Right cardiac atrium (tissue), 5 donors: ENCODE measurements at regions not wholly inside any gene's neighbourhood (a gene's known extent, or its start where the extent isn't known, plus 50 kb on each side); places are given as distances from the start of the nearest gene placed in this dataset.

Source experiments
- ATAC-seq, 2 donors: fragments of 200-7000 bp; cut with Tn5 transposase; one replicate each; pipeline versions ENCODE4 v1.8.0 to v1.9.1; 2020; ENCODE audit warnings: moderate library complexity in 2 of 2, mild to moderate bottlenecking in 1 of 2
- DNase-seq, 3 donors: peaks; one replicate each; pipeline ENCODE4 v3.0.0-alpha.2; 2020
- H3K27ac ChIP-seq: one replicate; pipeline ENCODE4 v1.5.1; 2013; ENCODE audit warnings: mild to moderate bottlenecking, low read length, control low read depth, moderate library complexity
- H3K27me3 ChIP-seq: one replicate; pipeline ENCODE4 v1.6.1; 2013; ENCODE audit not compliant: control insufficient read depth, insufficient read depth
- H3K4me1 ChIP-seq: one replicate; pipeline ENCODE4 v1.6.1; 2013; ENCODE audit warnings: low read length; ENCODE audit not compliant: control insufficient read depth, insufficient read depth
- H3K4me3 ChIP-seq: one replicate; pipeline ENCODE4 v1.5.1; 2013; ENCODE audit warnings: low read length, control low read depth
- H3K9me3 ChIP-seq: one replicate; pipeline ENCODE4 v1.6.1; 2013; ENCODE audit warnings: low read length; ENCODE audit not compliant: control insufficient read depth
- WGBS: extraction: QIAGEN DNeasy Blood & Tissue Kit; methylation state at CpG from one replicate; pipeline ENCODE4 v1.1.7; 2013; 5-methylcytosine and 5-hydroxymethylcytosine counted together
- intact Hi-C, 4 donors: fragments of 100-400 bp; cut with DNase I; formaldehyde crosslinking; loops; one replicate each; pipeline versions ENCODE4 v1.11.0 to v1.14.0; 2022 to 2023
- donor health status: healthy with polysubstance abuse.
- donor health status: DM: no; HTN: yes; CAD: no.
- donor health status: DM: no; HTN: no; CAD: no.
- donor health status: DM: no; HTN: yes; CAD: no; lungs with severe emphysema.
- donor health status: DM: yes; HTN: yes; CAD: no.

DNA sequence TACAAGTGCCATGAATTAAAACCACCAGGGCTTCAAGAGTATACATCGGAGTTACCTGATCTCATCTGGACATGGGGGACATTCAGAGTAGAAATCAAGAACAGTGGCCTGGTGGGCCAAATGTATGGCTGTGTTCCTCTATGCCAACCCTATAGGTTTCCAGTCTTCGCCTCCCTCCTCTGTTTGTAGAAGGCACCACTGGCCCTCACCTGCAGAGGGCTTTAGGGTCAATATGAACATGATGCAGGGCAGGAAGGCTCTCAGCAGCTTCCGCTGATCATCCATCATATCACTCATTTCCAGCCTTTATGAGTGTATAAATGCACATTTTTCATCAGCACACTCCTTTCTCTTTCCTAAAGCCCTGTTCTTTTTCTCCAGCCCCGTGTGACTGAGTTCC lies 555.5 kb upstream of the BRINP1 start:
- no peak for ATAC-seq
- H3K9me3 ChIP-seq, result no peaks in the 10 kb centered on the region
- no peak overlapping the region for H3K27ac ChIP-seq
- no peak for DNase-seq
- intact Hi-C loops, result no loop called here
- WGBS, result 89% methylated on average over 4 of the region's 4 CpGs
- H3K4me1 ChIP-seq, result no peaks in the 10 kb centered on the region
- H3K4me3 ChIP-seq, result no peak overlapping the region
- H3K27me3 ChIP-seq, result no peaks in the 10 kb centered on the region

DNA sequence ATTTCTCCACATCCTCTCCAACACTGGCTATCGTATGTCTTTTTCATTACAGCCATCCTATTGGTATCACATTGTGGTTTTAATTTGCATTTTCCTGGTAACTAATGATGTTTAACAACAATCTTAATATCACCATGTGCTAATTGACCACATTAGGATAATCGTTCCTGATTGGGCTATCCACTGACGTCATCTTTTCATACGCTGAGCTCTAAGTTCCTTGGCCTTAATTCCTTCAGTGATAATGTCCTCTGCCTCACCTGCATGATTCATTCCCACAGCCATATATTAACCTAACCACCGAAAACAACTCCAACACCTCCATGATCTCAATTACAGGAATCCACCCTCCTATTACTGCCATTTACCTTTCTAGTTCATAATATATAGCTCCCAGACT lies 547.9 kb upstream of the BRINP1 start:
- Histone ChIP-seq H3K27ac (no peak overlapping the region), H3K9me3 (no peaks in the 10 kb centered on the region), H3K27me3 (no peaks in the 10 kb centered on the region), H3K4me1 (no peaks in the 10 kb centered on the region), H3K4me3 (no peak overlapping the region)
- DNase-seq, result no peak
- ATAC-seq, result no peak
- intact Hi-C loops, result no loop called here
- WGBS, result 88% methylated on average over 5 of the region's 5 CpGs

DNA sequence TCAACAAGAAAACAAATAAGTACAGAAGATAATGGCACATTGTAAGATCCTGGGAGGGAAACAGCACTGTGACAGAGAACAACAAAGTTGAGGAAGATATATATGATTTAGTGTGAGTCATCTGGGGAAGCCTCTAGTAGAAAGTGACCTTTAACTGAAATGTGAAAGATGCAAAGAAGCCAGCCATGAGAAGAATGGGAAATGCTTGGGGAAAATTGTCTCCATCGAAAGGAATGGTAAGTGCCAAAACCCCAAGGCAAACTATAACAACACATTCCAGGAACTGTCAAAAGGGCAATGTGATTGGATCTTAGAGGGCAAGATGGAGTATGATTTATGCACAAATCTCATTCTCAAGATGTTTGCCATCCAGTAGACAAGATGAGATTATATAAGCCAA lies 537.8 kb upstream of the BRINP1 start:
- DNase-seq (no peak), ATAC-seq (no peak)
- H3K4me1 ChIP-seq, result no peaks in the 10 kb centered on the region
- H3K9me3 ChIP-seq, result no peaks in the 10 kb centered on the region
- no peak overlapping the region for H3K27ac ChIP-seq
- no peaks in the 10 kb centered on the region for H3K27me3 ChIP-seq
- H3K4me3 ChIP-seq, result no peak overlapping the region
- WGBS, result 87% methylated on average over 1 of the region's 1 CpG
- intact Hi-C loops, result no loop called here

DNA sequence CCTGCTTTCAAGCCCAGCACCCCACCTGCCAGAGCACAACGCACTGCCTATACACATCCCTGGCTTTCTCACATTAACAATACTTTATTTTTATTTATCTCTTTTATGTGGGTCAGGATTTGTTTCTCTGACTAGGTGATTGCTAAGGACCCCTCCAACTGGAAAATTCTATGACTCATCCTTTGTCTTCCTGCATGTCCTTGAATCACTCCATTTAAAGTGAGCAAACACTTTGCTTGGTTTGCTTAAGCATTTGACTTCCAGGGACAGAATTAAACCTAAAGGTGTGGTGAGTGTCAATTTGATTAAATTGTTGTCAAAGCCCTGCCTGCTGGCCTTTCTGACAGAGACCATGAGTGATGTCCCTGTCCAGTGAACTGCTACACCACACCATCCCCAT lies 536.5 kb upstream of the BRINP1 start:
- WGBS, result 81% methylated on average over 1 of the region's 1 CpG
- intact Hi-C loops, result no loop called here
- ATAC-seq (no peak), DNase-seq (no peak)
- no peaks in the 10 kb centered on the region for H3K27me3 ChIP-seq
- no peak overlapping the region for H3K4me3 ChIP-seq
- H3K27ac ChIP-seq, result no peak overlapping the region
- no peaks in the 10 kb centered on the region for H3K9me3 ChIP-seq
- H3K4me1 ChIP-seq, result no peaks in the 10 kb centered on the region

DNA sequence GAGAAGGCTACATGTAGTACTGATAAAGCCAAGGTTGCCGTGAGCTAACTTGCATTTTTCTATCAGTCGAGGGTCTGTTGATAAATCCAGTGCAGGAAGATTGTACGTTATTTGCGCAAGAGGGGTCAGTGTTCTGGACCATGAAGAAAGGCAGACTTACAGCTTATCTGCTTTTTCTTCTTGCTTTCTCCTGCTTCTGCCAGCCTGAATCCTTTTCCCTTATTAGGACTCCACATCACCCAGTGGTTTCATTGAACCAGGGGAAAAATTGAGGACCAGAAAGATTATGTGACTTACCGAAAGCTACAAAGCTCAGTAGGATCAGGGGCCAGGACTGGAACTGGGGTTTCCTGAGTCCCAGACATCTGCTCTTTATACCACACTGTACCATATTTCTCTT lies 534.6 kb upstream of the BRINP1 start:
- peaks cover 2% of the 10 kb centered on the region for H3K27me3 ChIP-seq
- no peaks in the 10 kb centered on the region for H3K4me1 ChIP-seq
- WGBS, result 57% methylated on average over 5 of the region's 5 CpGs
- intact Hi-C loops, result no loop called here
- DNase-seq (no peak), ATAC-seq (no peak)
- no peak overlapping the region for H3K27ac ChIP-seq
- H3K4me3 ChIP-seq, result no peak overlapping the region
- H3K9me3 ChIP-seq, result no peaks in the 10 kb centered on the region

DNA sequence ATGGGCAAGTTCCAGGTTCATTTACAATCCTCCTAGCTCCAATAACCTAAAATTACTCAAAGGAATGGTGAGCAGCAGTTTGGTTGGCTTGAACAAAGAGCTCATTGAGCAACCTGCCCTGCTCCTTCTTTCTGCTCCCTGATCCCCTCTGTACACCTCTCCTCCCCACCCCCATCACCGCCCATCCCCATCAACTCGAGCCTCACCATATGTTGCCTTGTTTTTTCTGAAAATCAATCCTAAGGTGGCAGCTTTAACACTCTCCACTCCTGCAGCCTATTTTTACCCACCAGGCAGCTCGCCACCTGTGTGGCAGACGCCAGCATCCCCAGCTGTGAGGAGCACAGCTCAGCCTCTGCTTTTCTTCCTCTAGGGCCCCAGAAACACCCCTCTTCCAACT lies 533.4 kb upstream of the BRINP1 start:
- no peaks in the 10 kb centered on the region for H3K4me1 ChIP-seq
- WGBS, result 46% methylated on average over 4 of the region's 4 CpGs
- no peaks in the 10 kb centered on the region for H3K9me3 ChIP-seq
- ATAC-seq (no peak), DNase-seq (no peak)
- no peak overlapping the region for H3K27ac ChIP-seq
- H3K27me3 ChIP-seq, result peaks cover 2% of the 10 kb centered on the region
- no peak overlapping the region for H3K4me3 ChIP-seq
- intact Hi-C loops, result no loop called here

DNA sequence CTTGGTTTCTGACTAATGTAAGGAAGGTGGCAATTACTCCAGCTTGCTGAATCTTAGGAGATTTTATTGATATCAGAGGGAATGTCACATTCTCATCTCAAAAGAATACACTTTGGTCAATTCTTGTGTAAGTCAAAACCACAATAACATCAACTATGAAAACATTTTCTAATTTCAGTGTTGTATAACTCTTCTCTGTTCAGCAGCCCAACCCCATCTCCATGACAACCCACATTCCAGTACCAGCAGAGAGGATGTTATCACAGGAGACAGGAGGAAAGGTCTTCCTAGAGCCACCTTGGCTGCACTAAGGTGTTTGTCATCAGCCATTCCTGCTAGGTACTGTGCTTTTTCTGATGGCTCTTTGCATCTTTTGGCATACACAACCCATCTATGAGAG lies 529.1 kb upstream of the BRINP1 start:
- Histone ChIP-seq H3K27ac (no peak overlapping the region), H3K4me3 (no peak overlapping the region), H3K9me3 (no peaks in the 10 kb centered on the region), H3K4me1 (no peaks in the 10 kb centered on the region), H3K27me3 (peaks cover 2% of the 10 kb centered on the region)
- ATAC-seq (no peak), DNase-seq (no peak)
- intact Hi-C loops, result no loop called here

DNA sequence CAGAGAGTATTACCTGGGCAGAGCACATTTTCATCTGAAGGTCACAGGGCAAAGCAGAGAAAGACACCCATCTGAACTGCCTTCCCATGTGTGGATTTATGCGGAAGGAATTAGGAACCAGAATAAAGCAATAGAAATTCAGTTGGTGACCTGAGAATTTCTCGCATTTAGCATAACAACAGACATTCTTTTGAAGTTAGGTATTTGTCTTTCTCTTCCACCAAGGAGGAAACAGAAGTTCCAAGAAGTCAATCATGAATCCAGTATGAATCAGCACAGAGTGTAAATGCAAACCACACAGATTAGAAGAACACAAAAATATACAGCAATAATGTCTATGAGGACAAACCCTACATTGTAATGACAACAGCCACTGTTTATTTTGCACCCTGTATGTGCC lies 515.2 kb upstream of the BRINP1 start:
- H3K27ac ChIP-seq, result no peak overlapping the region
- no peaks in the 10 kb centered on the region for H3K27me3 ChIP-seq
- no peaks in the 10 kb centered on the region for H3K4me1 ChIP-seq
- 69% methylated on average over 2 of the region's 2 CpGs for WGBS
- intact Hi-C loops, result no loop called here
- DNase-seq, result no peak
- H3K4me3 ChIP-seq, result no peak overlapping the region
- ATAC-seq, result no peak
- H3K9me3 ChIP-seq, result no peaks in the 10 kb centered on the region

DNA sequence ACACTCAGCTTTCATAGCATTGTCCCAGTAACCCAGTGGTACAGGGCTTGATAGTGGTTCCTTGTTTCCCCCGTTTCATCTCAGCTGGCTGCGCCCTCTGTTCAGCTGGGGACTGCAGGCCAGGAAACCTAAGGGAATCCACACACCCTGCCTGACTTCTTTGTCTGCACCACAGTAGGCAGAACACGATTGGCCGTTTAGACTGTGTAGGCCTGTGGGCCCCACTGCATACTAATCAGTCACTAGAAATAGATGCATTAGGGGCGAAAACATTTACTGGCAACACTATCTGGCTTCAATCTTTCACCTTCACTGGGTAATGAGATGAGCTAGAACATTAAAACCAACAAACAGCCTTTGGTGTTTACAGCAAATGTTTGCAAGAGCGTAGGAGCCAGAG lies 512.7 kb upstream of the BRINP1 start:
- WGBS, result 78% methylated on average over 6 of the region's 6 CpGs

DNA sequence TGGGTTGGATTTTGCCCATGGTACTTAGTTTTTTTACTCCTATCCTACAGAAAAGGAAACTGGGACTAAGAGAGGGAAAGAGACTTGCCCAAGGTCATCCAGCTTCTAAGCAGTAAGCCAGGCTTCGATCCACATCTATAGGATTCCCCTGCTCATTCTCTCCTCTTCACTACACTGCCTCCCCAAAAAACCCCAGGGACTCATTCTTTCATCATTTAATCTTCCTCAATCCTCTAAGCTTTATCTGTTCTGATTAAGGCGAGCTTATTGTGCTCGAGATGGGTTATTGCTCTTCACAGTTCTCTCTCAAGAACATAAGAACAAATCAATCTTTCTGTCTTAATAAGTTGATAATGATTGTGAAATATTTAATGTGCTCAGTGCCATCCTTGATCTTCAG lies 511.1 kb upstream of the BRINP1 start:
- DNase-seq (no peak), ATAC-seq (no peak)
- H3K4me1 ChIP-seq, result no peaks in the 10 kb centered on the region
- no peak overlapping the region for H3K4me3 ChIP-seq
- intact Hi-C loops, result no loop called here
- H3K9me3 ChIP-seq, result no peaks in the 10 kb centered on the region
- 71% methylated on average over 3 of the region's 3 CpGs for WGBS
- H3K27ac ChIP-seq, result no peak overlapping the region
- no peaks in the 10 kb centered on the region for H3K27me3 ChIP-seq

More for the DNA sequence above, 512.7 kb upstream of the BRINP1 start:
- no peak for DNase-seq
- intact Hi-C loops, result no loop called here
- no peaks in the 10 kb centered on the region for H3K27me3 ChIP-seq
- H3K9me3 ChIP-seq, result no peaks in the 10 kb centered on the region
- no peak for ATAC-seq
- no peaks in the 10 kb centered on the region for H3K4me1 ChIP-seq
- no peak overlapping the region for H3K4me3 ChIP-seq
- no peak overlapping the region for H3K27ac ChIP-seq

DNA sequence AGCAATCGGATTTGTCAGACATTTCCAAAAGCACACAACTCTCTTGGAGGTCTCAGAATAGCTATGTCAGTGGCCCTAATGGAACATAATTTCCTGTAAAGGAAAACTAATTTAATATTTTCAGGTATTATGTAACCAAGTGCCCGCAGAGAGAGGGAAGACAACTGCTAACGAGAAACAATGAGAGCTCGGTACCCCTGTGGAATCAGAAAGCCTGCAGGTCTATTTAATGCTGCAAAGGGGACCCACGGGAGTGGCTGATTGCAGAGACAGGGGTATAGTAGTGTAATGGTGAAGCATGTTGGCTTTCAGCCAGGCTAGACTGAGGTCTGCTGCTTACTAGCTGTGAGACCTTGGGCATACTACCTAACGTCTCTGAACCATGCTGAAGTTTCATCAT lies 508.1 kb upstream of the BRINP1 start:
- no peak for ATAC-seq
- DNase-seq, result no peak
- Histone ChIP-seq H3K4me1 (no peaks in the 10 kb centered on the region), H3K27me3 (no peaks in the 10 kb centered on the region), H3K4me3 (no peak overlapping the region), H3K9me3 (no peaks in the 10 kb centered on the region), H3K27ac (no peak overlapping the region)
- intact Hi-C loops, result no loop called here
- 76% methylated on average over 6 of the region's 6 CpGs for WGBS

DNA sequence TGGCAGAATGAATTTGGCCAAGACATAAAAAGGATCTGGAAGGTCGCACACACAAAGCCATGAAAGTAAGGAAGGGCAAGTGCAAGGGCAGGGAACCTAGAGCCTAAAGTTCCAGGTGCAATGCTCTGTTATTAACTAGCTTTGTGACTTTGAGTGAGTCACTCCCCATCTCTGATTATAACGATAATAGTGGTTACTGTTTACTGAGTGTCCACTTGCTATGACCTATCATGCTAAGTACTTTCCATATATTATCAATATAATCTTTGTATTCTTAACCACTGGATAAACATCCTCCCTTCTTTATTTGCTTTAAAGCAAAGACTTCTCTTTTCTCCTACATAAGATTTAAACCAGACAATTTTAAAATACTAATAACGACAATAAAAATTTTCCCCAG lies 504.6 kb upstream of the BRINP1 start:
- ATAC-seq (no peak), DNase-seq (no peak)
- no peaks in the 10 kb centered on the region for H3K27me3 ChIP-seq
- H3K4me1 ChIP-seq, result no peaks in the 10 kb centered on the region
- intact Hi-C loops, result no loop called here
- no peaks in the 10 kb centered on the region for H3K9me3 ChIP-seq
- H3K4me3 ChIP-seq, result no peak overlapping the region
- no peak overlapping the region for H3K27ac ChIP-seq
- 85% methylated on average over 3 of the region's 3 CpGs for WGBS
